RWPE1 (cell line): ENCODE measurements at regions not wholly inside any gene's neighbourhood (a gene's known extent, or its start where the extent isn't known, plus 50 kb on each side); places are given as distances from the start of the nearest gene placed in this dataset.

Experiments used
- CTCF ChIA-PET: fragments of 350-600 bp; sonication (Branson Sonifier 250); formaldehyde crosslinking; extraction: SDS; loops from one replicate; lab custom pipeline; 2021; lab: Yijun Ruan, JAX
- POLR2A ChIA-PET: fragments of 400-600 bp; formaldehyde crosslinking; extraction: SDS; loops from one replicate; lab custom pipeline; 2020; ENCODE audit warnings: antibody characterized with exemption; ENCODE audit not compliant: low non-redundant PET; lab: Yijun Ruan, JAX
- DNase-seq: peaks from one replicate; pipeline ENCODE4 v3.0.0; 2012; ENCODE audit warnings: low spot score
- H3K27ac ChIP-seq: fragments of 450-650 bp; 2 replicates; pipeline ENCODE4 v1.5.1; 2017
- CTCF ChIP-seq: fragments of 450-650 bp; conservative IDR thresholded peaks from 2 replicates; pipeline ENCODE4 v1.5.1; 2017; ENCODE audit warnings: low read depth, mild to moderate bottlenecking

DNA sequence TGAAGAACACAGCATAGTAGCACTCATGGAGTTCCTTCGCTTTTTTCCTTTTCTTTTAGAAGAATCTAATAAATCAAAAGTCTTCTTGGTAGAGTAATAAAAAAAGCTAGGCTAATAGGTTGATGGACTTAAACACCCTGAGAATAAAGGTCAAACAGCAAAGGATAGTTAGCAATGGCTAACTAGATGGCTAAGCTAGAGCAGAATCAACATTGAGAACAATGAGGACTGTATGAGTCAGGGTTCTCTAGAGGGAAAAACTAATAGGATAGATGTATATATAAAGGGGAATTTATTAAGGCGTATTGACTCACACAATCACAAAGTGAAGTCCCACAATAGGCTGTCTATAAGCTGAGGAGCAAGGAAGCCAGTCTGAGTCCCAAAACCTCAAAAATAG, 550.9 kb downstream of the GLUD2 start:
- no peak overlapping the region for H3K27ac ChIP-seq
- POLR2A ChIA-PET, result no interaction called here
- no peak for DNase-seq
- no peak for TF ChIP-seq CTCF
- CTCF ChIA-PET, result no interaction called here

DNA sequence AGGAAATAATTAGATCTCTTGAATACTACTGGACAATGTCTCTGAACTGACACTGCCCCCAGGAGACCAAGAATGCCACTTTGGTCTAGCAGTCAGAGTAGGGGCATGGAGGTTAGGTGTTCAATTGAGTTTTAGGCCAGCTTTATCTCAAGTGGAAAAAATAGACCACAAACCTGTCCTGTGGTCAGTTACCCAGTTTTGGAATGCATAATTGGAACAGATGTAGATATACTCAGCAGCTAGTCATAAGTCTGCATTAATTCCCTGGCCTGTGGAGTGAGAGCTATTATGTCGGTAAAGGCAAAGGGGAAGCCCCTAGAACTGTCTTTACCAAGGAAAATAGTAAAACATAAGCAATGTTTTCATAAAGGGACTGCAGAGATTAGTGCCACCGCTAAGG, 587.7 kb downstream of the GLUD2 start:
- no peak for TF ChIP-seq CTCF
- DNase-seq, result no peak
- ChIA-PET CTCF (interaction anchor here (0.7 kb wide), 1 partner anchor 396 kb away, joined by 3 read pairs; no protein-coding TSS in a partner anchor), POLR2A (no interaction called here)
- no peak overlapping the region for H3K27ac ChIP-seq

- no peak overlapping the region for H3K27ac ChIP-seq
- CTCF ChIA-PET, result no interaction called here
- POLR2A ChIA-PET, result no interaction called here
- no peak for TF ChIP-seq CTCF
- no peak for DNase-seq
These were observed 592.4 kb downstream of the GLUD2 start for GRCh38 chrX:121639781-121640180.

- H3K27ac ChIP-seq, result no peak overlapping the region
- DNase-seq, result peak; percentile 12
- CTCF ChIA-PET, result no interaction called here
These were observed 594.1 kb downstream of the GLUD2 start for GRCh38 chrX:121641560-121641959.

DNA sequence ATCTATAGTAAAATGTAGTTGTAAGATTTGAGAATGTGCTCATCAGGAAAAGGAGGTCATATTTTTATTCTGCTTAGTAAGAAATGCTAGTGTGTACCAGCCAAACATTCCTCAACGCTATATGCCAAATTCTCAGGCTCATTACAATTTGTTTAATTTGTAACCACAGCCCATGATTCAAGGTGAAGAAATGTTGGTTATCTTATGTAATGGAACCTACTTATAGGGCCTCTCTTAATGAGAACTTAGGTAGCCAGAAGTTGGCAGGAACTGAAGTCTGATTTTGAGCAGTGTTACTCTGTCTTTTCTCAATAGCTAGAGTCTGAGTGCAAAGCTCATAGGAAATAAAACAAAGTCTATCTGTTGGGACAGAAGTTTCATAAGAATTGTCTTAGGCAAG, 595.0 kb downstream of the GLUD2 start:
- ChIA-PET POLR2A (no interaction called here), CTCF (no interaction called here)
- peak; percentile 4 for DNase-seq
- TF ChIP-seq CTCF, result no peak
- no peak overlapping the region for H3K27ac ChIP-seq

More at GRCh38 chrX:121641560-121641959, 594.1 kb downstream of the GLUD2 start:
- POLR2A ChIA-PET, result no interaction called here
- no peak for TF ChIP-seq CTCF

DNA sequence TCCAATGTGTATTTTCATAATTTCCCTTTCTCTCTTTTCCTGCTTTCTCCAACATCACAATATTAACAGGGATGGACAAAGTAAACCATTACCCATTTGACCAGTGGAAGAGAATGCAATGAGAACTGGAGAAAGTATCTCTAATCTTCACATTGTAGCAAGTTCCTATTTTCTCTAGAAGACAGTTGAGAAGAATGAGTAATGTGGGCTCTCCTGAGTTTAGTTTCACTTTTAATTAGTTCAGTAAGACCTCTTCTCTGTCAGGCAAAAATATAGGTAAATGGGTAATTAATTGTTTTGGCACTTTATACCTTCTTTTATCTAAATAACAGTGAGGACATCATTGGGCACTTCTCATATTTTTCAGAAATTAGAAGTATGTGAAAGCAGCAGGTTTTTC, 602.0 kb downstream of the GLUD2 start:
- DNase-seq, result no peak
- no peak overlapping the region for H3K27ac ChIP-seq
- CTCF ChIA-PET, result no interaction called here
- POLR2A ChIA-PET, result no interaction called here
- TF ChIP-seq CTCF, result no peak

DNA sequence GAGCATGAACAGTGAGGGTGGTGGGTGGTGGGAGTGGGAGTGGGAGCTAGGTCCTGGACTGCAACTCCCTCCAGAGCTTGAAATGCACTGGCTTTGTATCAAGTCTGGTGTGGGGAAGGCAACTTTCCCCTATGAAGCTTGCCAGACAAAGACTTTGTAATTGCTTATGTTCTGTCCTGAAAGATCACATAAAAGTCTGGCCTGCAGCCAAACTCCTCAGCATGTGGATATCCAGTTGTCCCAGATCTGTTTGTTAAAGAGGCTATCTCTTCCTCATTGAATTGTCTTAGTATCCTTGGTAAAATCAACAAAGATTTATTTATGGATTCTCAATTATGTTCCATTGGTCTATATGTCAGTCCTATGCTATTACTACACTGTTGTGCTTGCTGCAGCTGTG, 607.9 kb downstream of the GLUD2 start:
- TF ChIP-seq CTCF, result no peak
- ChIA-PET CTCF (no interaction called here), POLR2A (no interaction called here)
- H3K27ac ChIP-seq, result no peak overlapping the region
- no peak for DNase-seq
